GM10266 (cell line): ENCODE measurements at regions not wholly inside any gene's neighbourhood (a gene's known extent, or its start where the extent isn't known, plus 50 kb on each side); places are given as distances from the start of the nearest gene placed in this dataset.

Experiments
- DNase-seq: peaks from one replicate; pipeline ENCODE4 v3.0.0; 2012; ENCODE audit errors: extremely low spot score
- TF ChIP-seq, protein P1 (sequence below): IDR thresholded peaks from 2 replicates; pipeline ENCODE4 v1.5.1; 2012; ENCODE audit warnings: mild to moderate bottlenecking, low read depth; ENCODE audit not compliant: control insufficient read depth, insufficient read depth; ENCODE audit errors: missing control alignments

- TF ChIP-seq, protein P1, sequence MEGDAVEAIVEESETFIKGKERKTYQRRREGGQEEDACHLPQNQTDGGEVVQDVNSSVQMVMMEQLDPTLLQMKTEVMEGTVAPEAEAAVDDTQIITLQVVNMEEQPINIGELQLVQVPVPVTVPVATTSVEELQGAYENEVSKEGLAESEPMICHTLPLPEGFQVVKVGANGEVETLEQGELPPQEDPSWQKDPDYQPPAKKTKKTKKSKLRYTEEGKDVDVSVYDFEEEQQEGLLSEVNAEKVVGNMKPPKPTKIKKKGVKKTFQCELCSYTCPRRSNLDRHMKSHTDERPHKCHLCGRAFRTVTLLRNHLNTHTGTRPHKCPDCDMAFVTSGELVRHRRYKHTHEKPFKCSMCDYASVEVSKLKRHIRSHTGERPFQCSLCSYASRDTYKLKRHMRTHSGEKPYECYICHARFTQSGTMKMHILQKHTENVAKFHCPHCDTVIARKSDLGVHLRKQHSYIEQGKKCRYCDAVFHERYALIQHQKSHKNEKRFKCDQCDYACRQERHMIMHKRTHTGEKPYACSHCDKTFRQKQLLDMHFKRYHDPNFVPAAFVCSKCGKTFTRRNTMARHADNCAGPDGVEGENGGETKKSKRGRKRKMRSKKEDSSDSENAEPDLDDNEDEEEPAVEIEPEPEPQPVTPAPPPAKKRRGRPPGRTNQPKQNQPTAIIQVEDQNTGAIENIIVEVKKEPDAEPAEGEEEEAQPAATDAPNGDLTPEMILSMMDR = no peak
- DNase-seq = no peak
These were observed 282.8 kb downstream of the ARHGAP12 start for GRCh38 chr10:31645786-31646185.

DNA sequence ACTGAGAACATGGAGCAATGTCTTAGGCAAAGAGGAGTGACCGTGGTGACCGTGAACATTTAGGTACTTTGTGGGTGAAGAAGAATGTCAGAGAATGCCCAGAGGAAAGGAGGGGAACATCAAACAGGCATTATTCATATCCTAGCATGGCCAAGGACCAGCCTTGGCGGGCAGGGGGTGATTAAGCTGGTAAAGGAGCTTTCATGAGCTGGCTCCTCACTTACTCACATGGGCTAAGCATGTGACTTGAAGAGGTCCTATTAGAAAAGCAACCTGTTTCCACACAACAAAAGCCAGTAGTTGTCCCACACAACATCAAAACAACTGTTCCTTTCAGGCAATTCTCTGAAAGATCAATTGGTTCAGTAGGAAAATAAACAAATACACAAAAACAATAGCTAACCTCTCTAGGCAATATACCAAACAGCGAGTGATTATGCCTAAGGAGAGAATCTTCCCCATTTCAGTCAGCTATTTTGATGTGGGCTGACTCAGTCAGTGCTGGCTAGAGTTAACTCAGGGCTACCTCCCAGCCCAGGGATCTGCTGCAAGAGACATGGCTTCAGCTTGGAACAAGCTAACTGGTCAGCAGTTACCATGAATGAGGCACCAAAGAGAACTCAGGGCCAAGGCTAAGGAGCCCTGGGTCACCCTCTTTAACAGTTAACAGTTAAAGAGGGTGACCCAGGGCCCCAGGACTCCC, 283.5 kb downstream of the ARHGAP12 start:
- TF ChIP-seq, protein P1 = no peak
- no peak for DNase-seq

DNA sequence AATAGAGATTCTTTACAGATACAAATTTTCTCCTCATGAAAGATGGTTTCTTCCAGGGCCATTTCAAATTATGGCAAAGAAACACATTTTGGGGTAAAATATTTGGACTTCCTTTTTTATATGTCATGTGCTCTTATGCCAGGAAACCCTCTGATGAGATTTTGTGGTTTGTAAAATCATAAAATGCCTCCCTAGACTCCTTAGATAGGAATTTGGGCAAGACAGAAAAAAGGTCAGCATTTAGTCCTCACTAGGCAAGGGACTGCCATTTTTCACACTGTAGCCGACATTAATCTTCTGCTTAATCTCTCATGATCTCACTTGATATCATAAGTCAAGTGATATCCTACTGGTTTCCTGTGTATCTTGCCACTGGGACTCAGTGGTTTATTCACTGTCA, 286.4 kb downstream of the ARHGAP12 start:
- DNase-seq = no peak
- TF ChIP-seq, protein P1 = no peak

DNA sequence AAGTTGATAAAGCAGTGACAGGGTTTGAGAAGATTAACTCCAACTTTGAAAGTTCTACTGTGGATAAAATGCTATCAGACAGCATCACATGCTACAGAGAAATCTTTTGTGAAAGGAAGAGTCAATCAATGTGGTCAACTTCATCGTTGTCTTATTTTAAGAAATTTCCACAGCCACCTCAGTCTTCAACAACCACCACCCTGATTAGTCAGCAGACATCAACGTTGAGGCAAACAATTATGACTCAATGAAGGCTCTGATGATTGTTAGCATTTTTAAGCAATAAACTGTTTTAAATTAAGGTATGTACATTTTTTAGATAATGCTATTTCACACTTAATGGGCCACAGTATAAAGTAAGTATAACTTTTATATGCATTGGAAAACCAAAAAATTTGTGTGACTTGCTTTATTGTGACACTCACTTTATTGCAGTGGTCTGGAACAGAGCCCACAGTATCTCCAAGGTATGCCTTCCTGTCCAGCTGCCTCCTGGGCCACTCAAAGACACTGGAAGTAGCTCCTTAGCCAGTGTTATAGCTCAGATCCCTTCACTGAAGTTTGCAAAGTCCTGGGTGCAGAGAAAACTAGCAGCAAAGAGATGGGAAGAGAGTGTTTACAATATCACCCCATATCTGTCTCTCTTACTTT, 293.1 kb downstream of the ARHGAP12 start:
- no peak for DNase-seq
- TF ChIP-seq, protein P1 = no peak

- no peak for DNase-seq
- TF ChIP-seq, protein P1 = no peak
These were observed 293.6 kb downstream of the ARHGAP12 start for GRCh38 chr10:31635009-31635408.

GRCh38 chr10:31630861-31631567, 297.6 kb downstream of the ARHGAP12 start:
- DNase-seq = peak; percentile 41
- TF ChIP-seq, protein P1 = no peak
